Prostate gland (tissue), 2 donors: ENCODE measurements at regions not wholly inside any gene's neighbourhood (a gene's known extent, or its start where the extent isn't known, plus 50 kb on each side); places are given as distances from the start of the nearest gene placed in this dataset.

Experiments
- POLR2A ChIP-seq: fragments of 450-650 bp; IDR thresholded peaks from one replicate; pipeline ENCODE4 v1.6.1; 2016; ENCODE audit warnings: antibody characterized with exemption, mild to moderate bottlenecking
- TF ChIP-seq, protein P1 (sequence below), 4 experiments: fragments of 200-600 bp in 2 of 4; fragments of 450-650 bp in 2 of 4; sonication (generic) in 2 of 4; IDR thresholded peaks; 1 replicate in 3 of 4; 2 replicates in 1 of 4; pipeline ENCODE4 v1.5.1; 2016 to 2019; ENCODE audit warnings: antibody characterized with exemption in 4 of 4, mild to moderate bottlenecking in 2 of 4, moderate library complexity in 2 of 4

DNA sequence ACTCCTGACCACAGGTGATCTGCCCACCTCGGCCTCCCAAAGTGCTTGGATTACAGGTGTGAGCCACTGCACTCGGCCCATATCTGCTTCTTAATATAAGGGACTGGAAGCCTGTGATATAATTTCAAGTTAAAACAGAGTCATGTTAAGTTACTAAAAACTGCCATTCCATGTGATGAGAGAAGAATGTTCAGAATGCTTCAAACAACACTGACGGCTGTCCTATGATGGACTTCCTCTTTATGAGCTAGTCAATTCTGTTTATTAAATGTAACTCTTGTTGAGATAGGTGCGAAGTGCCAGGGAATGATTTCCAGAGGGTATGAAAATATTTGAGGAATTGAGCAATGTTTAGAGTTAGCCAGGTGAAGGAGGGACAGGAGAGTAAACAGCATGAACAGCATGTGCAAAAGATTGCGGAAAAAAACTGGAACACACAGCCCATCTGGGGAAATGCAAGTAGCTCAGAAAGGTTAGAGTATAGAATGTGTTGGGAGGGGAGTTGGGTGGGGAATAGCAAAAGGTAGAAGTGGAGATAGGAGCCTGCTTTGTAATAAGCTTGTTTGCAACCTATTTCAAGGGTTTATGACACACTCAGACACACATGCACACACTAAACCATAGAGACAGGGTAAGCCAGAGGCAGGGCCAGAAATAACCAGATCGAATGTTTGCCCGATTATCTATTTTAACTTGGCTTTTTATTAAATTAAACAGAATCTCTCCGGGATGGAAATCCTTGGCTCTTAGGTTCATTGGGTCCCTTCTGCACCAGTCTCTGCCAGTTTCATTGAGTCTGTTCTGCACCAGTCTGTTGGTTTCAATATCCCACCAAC, 135.6 kb upstream of the COX10 start:
- TF ChIP-seq, protein P1, sequence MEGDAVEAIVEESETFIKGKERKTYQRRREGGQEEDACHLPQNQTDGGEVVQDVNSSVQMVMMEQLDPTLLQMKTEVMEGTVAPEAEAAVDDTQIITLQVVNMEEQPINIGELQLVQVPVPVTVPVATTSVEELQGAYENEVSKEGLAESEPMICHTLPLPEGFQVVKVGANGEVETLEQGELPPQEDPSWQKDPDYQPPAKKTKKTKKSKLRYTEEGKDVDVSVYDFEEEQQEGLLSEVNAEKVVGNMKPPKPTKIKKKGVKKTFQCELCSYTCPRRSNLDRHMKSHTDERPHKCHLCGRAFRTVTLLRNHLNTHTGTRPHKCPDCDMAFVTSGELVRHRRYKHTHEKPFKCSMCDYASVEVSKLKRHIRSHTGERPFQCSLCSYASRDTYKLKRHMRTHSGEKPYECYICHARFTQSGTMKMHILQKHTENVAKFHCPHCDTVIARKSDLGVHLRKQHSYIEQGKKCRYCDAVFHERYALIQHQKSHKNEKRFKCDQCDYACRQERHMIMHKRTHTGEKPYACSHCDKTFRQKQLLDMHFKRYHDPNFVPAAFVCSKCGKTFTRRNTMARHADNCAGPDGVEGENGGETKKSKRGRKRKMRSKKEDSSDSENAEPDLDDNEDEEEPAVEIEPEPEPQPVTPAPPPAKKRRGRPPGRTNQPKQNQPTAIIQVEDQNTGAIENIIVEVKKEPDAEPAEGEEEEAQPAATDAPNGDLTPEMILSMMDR (IDR thresholded peaks at IDR 0.05), result no peak
- TF ChIP-seq POLR2A, result no peak
